ENCODE measurements at regions not wholly inside any gene's neighbourhood (a gene's known extent, or its start where the extent isn't known, plus 50 kb on each side); places are given as distances from the start of the nearest gene placed in this dataset.

DNA sequence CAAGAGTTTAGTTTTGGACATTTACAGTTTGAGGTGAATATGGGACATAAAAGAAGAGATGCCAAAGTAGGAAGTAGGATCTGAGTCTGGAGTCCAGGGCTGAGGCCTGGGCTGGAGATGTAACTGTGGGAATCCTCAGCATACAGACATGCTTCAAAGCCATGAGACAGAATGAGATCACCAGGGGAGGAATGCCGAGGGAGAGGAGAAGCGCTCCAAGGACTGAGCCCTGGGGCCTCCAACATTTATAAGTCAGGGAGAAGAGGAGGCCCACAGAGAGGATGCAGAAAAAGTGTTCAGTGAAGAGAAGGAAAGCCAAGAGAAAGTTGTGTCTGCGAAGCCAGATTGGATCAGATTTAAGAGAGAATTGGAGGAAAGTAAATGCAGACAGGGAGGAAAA lies 277.5 kb upstream of the MYOCD start:
- H3K79me2 ChIP-seq (ENCODE audit: control insufficient read depth, insufficient read depth, low read length): no peaks in the 10 kb centered on the region
- ChIA-PET SMC1A (ENCODE audit: uncharacterized antibody, unreplicated experiment) (no interaction called here), RAD21 (ENCODE audit: unreplicated experiment) (no interaction called here), POLR2A (no interaction called here), CTCF (no interaction called here)
- no peak overlapping the region for H3K4me2 ChIP-seq (ENCODE audit: control insufficient read depth, insufficient read depth)
- intact Hi-C loops (cut with micrococcal nuclease; ENCODE audit: unreplicated experiment): no loop called here
- ATAC-seq: no peak
- no peak overlapping the region for H3K27ac ChIP-seq (ENCODE audit: control insufficient read depth, insufficient read depth)
- H3K4me3 ChIP-seq: no peak overlapping the region
- in situ Hi-C loops (cut with MboI): no loop called here
- 78% methylated on average over 3 of the region's 3 CpGs for WGBS (ENCODE audit: insufficient coverage, insufficient replicate concordance, low lambda C conversion rate, missing lambda C conversion rate)
- H3K9ac ChIP-seq (ENCODE audit: control insufficient read depth, insufficient read depth, low read length): no peak overlapping the region
- no TSS peak for BruUV-seq (replicated peaks)
- no peak for DNase-seq (ENCODE audit: low read depth, low spot score)
- no peaks in the 10 kb centered on the region for H3K27me3 ChIP-seq (replicated peaks in 1 of 2; ENCODE audit: control insufficient read depth in 2 of 2, insufficient read depth in 2 of 2, low read length in 1 of 2)
- no peaks in the 10 kb centered on the region for H3K36me3 ChIP-seq (ENCODE audit: control insufficient read depth in 2 of 2, insufficient read depth in 2 of 2, low read length in 1 of 2)
- no peak for TF ChIP-seq ZNF274 (IDR thresholded peaks at IDR 0.05; ENCODE audit: insufficient read depth, insufficient read length)
- no peaks in the 10 kb centered on the region for H3K4me1 ChIP-seq (ENCODE audit: control insufficient read depth, insufficient read depth, low read length)
- H3K9me3 ChIP-seq (replicated peaks; ENCODE audit: control insufficient read depth, insufficient read depth, low read length): no peaks in the 10 kb centered on the region
- no peaks in the 10 kb centered on the region for H4K20me1 ChIP-seq (ENCODE audit: control insufficient read depth, insufficient read depth)
- H2AFZ ChIP-seq (ENCODE audit: control insufficient read depth, low read depth, low read length): no peak overlapping the region
- FAIRE-seq: no peak

DNA sequence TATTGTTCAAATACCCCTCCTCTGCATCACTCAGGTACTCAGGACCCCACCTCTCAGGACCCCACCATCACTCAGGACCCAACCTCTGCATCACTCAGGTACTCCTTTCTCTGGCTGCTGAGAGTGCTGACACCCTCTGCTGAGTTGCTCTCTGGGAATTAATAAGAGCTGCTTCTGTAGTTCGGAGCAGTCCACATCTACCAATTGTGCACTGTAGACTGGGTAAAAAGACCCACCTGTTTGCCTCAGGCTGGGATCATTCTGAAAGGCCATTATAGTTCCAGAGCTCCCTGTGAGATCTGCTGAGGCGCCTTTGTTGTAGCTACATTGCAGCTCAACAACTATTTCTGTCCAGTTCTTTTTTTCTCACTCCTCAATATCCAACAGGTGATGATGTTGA lies 276.3 kb upstream of the MYOCD start:
- Histone ChIP-seq H4K20me1 (ENCODE audit: control insufficient read depth, insufficient read depth) (no peaks in the 10 kb centered on the region), H3K4me3 (no peak overlapping the region), H3K79me2 (ENCODE audit: control insufficient read depth, insufficient read depth, low read length) (no peaks in the 10 kb centered on the region), H2AFZ (ENCODE audit: control insufficient read depth, low read depth, low read length) (no peak overlapping the region), H3K4me1 (ENCODE audit: control insufficient read depth, insufficient read depth, low read length) (no peaks in the 10 kb centered on the region), H3K27ac (ENCODE audit: control insufficient read depth, insufficient read depth) (no peak overlapping the region), H3K9ac (ENCODE audit: control insufficient read depth, insufficient read depth, low read length) (no peak overlapping the region), H3K36me3 (ENCODE audit: control insufficient read depth in 2 of 2, insufficient read depth in 2 of 2, low read length in 1 of 2) (no peaks in the 10 kb centered on the region), H3K9me3 (replicated peaks; ENCODE audit: control insufficient read depth, insufficient read depth, low read length) (no peaks in the 10 kb centered on the region), H3K4me2 (ENCODE audit: control insufficient read depth, insufficient read depth) (no peak overlapping the region), H3K27me3 (replicated peaks in 1 of 2; ENCODE audit: control insufficient read depth in 2 of 2, insufficient read depth in 2 of 2, low read length in 1 of 2) (no peaks in the 10 kb centered on the region)
- in situ Hi-C loops (cut with MboI): no loop called here
- CTCF ChIA-PET: no interaction called here
- SMC1A ChIA-PET (ENCODE audit: uncharacterized antibody, unreplicated experiment): interaction anchor here (0.6 kb wide), 1 partner anchor 12 kb away, joined by 5 read pairs; no protein-coding TSS in a partner anchor
- no peak for FAIRE-seq
- intact Hi-C loops (cut with micrococcal nuclease; ENCODE audit: unreplicated experiment): no loop called here
- POLR2A ChIA-PET: no interaction called here
- ATAC-seq: no peak
- DNase-seq (ENCODE audit: low read depth, low spot score): no peak
- RAD21 ChIA-PET (ENCODE audit: unreplicated experiment): no interaction called here
- WGBS (ENCODE audit: insufficient coverage, insufficient replicate concordance, low lambda C conversion rate, missing lambda C conversion rate): 47% methylated on average over 2 of the region's 2 CpGs
- BruUV-seq (replicated peaks): no TSS peak
- no peak for TF ChIP-seq TARDBP (IDR thresholded peaks at IDR 0.05; ENCODE audit: borderline replicate concordance)
- TF ChIP-seq, protein P1, sequence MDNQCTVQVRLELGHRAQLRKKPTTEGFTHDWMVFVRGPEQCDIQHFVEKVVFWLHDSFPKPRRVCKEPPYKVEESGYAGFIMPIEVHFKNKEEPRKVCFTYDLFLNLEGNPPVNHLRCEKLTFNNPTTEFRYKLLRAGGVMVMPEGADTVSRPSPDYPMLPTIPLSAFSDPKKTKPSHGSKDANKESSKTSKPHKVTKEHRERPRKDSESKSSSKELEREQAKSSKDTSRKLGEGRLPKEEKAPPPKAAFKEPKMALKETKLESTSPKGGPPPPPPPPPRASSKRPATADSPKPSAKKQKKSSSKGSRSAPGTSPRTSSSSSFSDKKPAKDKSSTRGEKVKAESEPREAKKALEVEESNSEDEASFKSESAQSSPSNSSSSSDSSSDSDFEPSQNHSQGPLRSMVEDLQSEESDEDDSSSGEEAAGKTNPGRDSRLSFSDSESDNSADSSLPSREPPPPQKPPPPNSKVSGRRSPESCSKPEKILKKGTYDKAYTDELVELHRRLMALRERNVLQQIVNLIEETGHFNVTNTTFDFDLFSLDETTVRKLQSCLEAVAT (IDR thresholded peaks at IDR 0.05): no peak
- TF ChIP-seq CHD2 (IDR thresholded peaks at IDR 0.05; ENCODE audit: borderline replicate concordance, low read depth, low read length): no peak
- TF ChIP-seq TCF12 (IDR thresholded peaks at IDR 0.05; ENCODE audit: low read depth, low read length): no peak
- TF ChIP-seq NKRF (conservative IDR thresholded peaks at IDR 0.05): no peak
- TF ChIP-seq RBBP5 (conservative IDR thresholded peaks at IDR 0.05): no peak
- no peak for TF ChIP-seq PML (IDR thresholded peaks at IDR 0.05; ENCODE audit: low read length)
- no peak for TF ChIP-seq FOS (IDR thresholded peaks at IDR 0.05; ENCODE audit: borderline replicate concordance, extremely low read depth, insufficient read length)
- TF ChIP-seq BCLAF1 (IDR thresholded peaks at IDR 0.05): no peak

Data from GM12878 (cell line).